ENCODE measurements at regions not wholly inside any gene's neighbourhood (a gene's known extent, or its start where the extent isn't known, plus 50 kb on each side); places are given as distances from the start of the nearest gene placed in this dataset.

DNA sequence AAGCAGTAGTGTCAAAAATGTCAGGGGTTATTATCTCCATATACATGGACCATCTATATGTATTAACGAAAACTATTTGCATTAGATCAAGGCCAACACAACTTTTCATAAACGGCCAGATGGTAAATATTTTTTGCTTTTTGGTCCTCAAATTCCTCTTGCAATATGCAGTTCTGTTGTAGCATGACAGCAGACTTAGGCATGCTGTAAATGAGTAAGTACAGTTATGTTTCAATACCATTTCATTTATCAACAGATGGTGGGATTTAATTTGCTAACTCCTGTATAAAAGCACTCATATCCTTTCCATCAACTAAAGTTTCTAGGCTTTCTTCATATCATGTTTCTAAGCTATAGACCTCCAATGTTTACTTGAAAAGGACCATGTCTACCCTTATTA, 208.1 kb downstream of the ANKRD50 start:
- TF ChIP-seq, protein P1, sequence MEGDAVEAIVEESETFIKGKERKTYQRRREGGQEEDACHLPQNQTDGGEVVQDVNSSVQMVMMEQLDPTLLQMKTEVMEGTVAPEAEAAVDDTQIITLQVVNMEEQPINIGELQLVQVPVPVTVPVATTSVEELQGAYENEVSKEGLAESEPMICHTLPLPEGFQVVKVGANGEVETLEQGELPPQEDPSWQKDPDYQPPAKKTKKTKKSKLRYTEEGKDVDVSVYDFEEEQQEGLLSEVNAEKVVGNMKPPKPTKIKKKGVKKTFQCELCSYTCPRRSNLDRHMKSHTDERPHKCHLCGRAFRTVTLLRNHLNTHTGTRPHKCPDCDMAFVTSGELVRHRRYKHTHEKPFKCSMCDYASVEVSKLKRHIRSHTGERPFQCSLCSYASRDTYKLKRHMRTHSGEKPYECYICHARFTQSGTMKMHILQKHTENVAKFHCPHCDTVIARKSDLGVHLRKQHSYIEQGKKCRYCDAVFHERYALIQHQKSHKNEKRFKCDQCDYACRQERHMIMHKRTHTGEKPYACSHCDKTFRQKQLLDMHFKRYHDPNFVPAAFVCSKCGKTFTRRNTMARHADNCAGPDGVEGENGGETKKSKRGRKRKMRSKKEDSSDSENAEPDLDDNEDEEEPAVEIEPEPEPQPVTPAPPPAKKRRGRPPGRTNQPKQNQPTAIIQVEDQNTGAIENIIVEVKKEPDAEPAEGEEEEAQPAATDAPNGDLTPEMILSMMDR (IDR thresholded peaks at IDR 0.05; ENCODE audit: low read length): no peak
- TF ChIP-seq EZH2 (optimal IDR thresholded peaks at IDR 0.05; ENCODE audit: low read depth, low read length): no peak

Data from MM.1S (cell line).